AG04449 (cell line): ENCODE measurements at regions not wholly inside any gene's neighbourhood (a gene's known extent, or its start where the extent isn't known, plus 50 kb on each side); places are given as distances from the start of the nearest gene placed in this dataset.
"Not testable (repeated sequence)": the region's sequence is repeated elsewhere in the genome, so short reads cannot be mapped to it uniquely, and the experiment has no call there.

Experiments
- CTCF ChIA-PET: fragments of 350-600 bp; formaldehyde crosslinking; extraction: SDS; loops from one replicate; lab custom pipeline; 2021; ENCODE audit warnings: antibody characterized with exemption; lab: Yijun Ruan, JAX
- POLR2A ChIA-PET: fragments of 400-600, 350-600 bp; formaldehyde crosslinking; extraction: SDS; loops from one replicate; lab custom pipeline; 2020; ENCODE audit warnings: antibody characterized with exemption, inconsistent platforms; lab: Yijun Ruan, JAX
- DNase-seq: peaks from one replicate; pipeline ENCODE4 v3.0.0-alpha.2; 2010; ENCODE audit warnings: low read depth, low spot score
- H3K4me3 ChIP-seq: 2 replicates; pipeline ENCODE4 v1.5.1; 2011; ENCODE audit warnings: low read depth, mild to moderate bottlenecking, control low read depth, low read length
- CTCF ChIP-seq: IDR thresholded peaks from one replicate; pipeline ENCODE4 v1.5.1; 2011; ENCODE audit warnings: mild to moderate bottlenecking, moderate library complexity, low read length, control low read depth, inconsistent platforms; ENCODE audit not compliant: insufficient read depth; ENCODE audit errors: missing control alignments

- no peak for TF ChIP-seq CTCF
- ChIA-PET CTCF (no interaction called here), POLR2A (no interaction called here)
- DNase-seq = no peak
- no peak overlapping the region for H3K4me3 ChIP-seq
These were observed 1216.3 kb upstream of the GOT2 start for GRCh38 chr16:59950431-59950830.

GRCh38 chr16:59944041-59944440 lies 1209.9 kb upstream of the GOT2 start:
- CTCF ChIA-PET, POLR2A ChIA-PET, DNase-seq, H3K4me3 ChIP-seq: not testable (repeated sequence)

- ChIA-PET POLR2A (no interaction called here), CTCF (no interaction called here)
- no peak for TF ChIP-seq CTCF
- no peak for DNase-seq
- no peak overlapping the region for H3K4me3 ChIP-seq
These were observed 1207.5 kb upstream of the GOT2 start for GRCh38 chr16:59941594-59941993.

- no peak overlapping the region for H3K4me3 ChIP-seq
- DNase-seq = no peak
- ChIA-PET CTCF (no interaction called here), POLR2A (no interaction called here)
- TF ChIP-seq CTCF = no peak
These were observed 1185.9 kb upstream of the GOT2 start for GRCh38 chr16:59920054-59920453.

GRCh38 chr16:59913666-59914065 lies 1179.5 kb upstream of the GOT2 start:
- DNase-seq = no peak
- no peak for TF ChIP-seq CTCF
- H3K4me3 ChIP-seq = no peak overlapping the region
- ChIA-PET POLR2A (no interaction called here), CTCF (no interaction called here)

GRCh38 chr16:59909262-59909661 lies 1175.1 kb upstream of the GOT2 start:
- DNase-seq = no peak
- no peak overlapping the region for H3K4me3 ChIP-seq
- ChIA-PET POLR2A (no interaction called here), CTCF (no interaction called here)
- no peak for TF ChIP-seq CTCF

- no peak overlapping the region for H3K4me3 ChIP-seq
- POLR2A ChIA-PET = no interaction called here
- no peak for TF ChIP-seq CTCF
- CTCF ChIA-PET = no interaction called here
- DNase-seq = no peak
These were observed 1173.5 kb upstream of the GOT2 start for GRCh38 chr16:59907611-59908010.
